ENCODE measurements at regions not wholly inside any gene's neighbourhood (a gene's known extent, or its start where the extent isn't known, plus 50 kb on each side); places are given as distances from the start of the nearest gene placed in this dataset.

- Histone ChIP-seq H3K9me3 (replicated peaks in 1 of 11) (peaks cover 0 to 16% (median 3%) of the 10 kb centered on the region in 11 experiments; a peak in 7 of 22 replicates), H4K20me1 (no peaks in the 10 kb centered on the region), H3K4me2 (peak overlapping the region; percentile 70 to 92 (median 84)), H3K27me3 (peaks cover 0 to 35% (median 0%) of the 10 kb centered on the region in 11 experiments; a peak in 4 of 22 replicates), H3K9ac (peak overlapping the region in 4 of 11 experiments; percentile 1 to 37 (median 6); a peak in 5 of 22 replicates), H3K36me3 (no peaks in the 10 kb centered on the region), H3K4me1 (peaks cover 43 to 78% (median 57%) of the 10 kb centered on the region in 10 experiments), H3K4me3 (peak overlapping the region in 4 of 10 experiments; percentile 1 to 27 (median 14); a peak in 4 of 20 replicates), H3K27ac (peak overlapping the region in 10 of 11 experiments; percentile 20 to 78 (median 70); a peak in 18 of 22 replicates)
- no peak for TF ChIP-seq Cebpa-rat (IDR thresholded peaks at IDR 0.05)
Measured at GRCh38 chr7:16933296-16934279, 51.8 kb upstream of the AGR3 start.

- H3K36me3 ChIP-seq = no peaks in the 10 kb centered on the region
- no peaks in the 10 kb centered on the region for H4K20me1 ChIP-seq
- peak overlapping the region in 7 of 11 experiments; percentile 8 to 61 (median 49); a peak in 11 of 22 replicates for H3K27ac ChIP-seq
- peaks cover 31 to 72% (median 51%) of the 10 kb centered on the region in 10 experiments for H3K4me1 ChIP-seq
- H3K9me3 ChIP-seq (replicated peaks in 1 of 11) = peaks cover 0 to 12% (median 3%) of the 10 kb centered on the region in 11 experiments; a peak in 7 of 22 replicates
- peak overlapping the region; percentile 70 to 92 (median 84) for H3K4me2 ChIP-seq
- peaks cover 0 to 34% (median 0%) of the 10 kb centered on the region in 11 experiments; a peak in 4 of 22 replicates for H3K27me3 ChIP-seq
- no peak for TF ChIP-seq Cebpa-rat (IDR thresholded peaks at IDR 0.05)
- H3K9ac ChIP-seq = no peak overlapping the region
- no peak overlapping the region for H3K4me3 ChIP-seq
Measured at GRCh38 chr7:16934722-16935340, 53.0 kb upstream of the AGR3 start.

- H3K4me1 ChIP-seq = peaks cover 26 to 66% (median 46%) of the 10 kb centered on the region in 10 experiments
- no peaks in the 10 kb centered on the region for H3K36me3 ChIP-seq
- TF ChIP-seq Cebpa-rat (IDR thresholded peaks at IDR 0.05) = no peak
- H4K20me1 ChIP-seq = no peaks in the 10 kb centered on the region
- H3K9me3 ChIP-seq (replicated peaks in 1 of 11) = peaks cover 0 to 10% (median 3%) of the 10 kb centered on the region in 11 experiments; a peak in 7 of 22 replicates
- peak overlapping the region in 6 of 11 experiments; percentile 22 to 61 (median 42); a peak in 9 of 22 replicates for H3K27ac ChIP-seq
- H3K4me3 ChIP-seq = no peak overlapping the region
- H3K27me3 ChIP-seq = peaks cover 0 to 29% (median 0%) of the 10 kb centered on the region in 11 experiments; a peak in 4 of 22 replicates
- H3K9ac ChIP-seq = no peak overlapping the region
- peak overlapping the region in 7 of 11 experiments; percentile 25 to 92 (median 74); a peak in 10 of 22 replicates for H3K4me2 ChIP-seq
Measured at GRCh38 chr7:16935341-16935735, 53.6 kb upstream of the AGR3 start.

GRCh38 chr7:16936626-16937422 is 55.0 kb upstream of the AGR3 start:
- H3K36me3 ChIP-seq = no peaks in the 10 kb centered on the region
- H4K20me1 ChIP-seq = no peaks in the 10 kb centered on the region
- no peak overlapping the region for H3K4me3 ChIP-seq
- no peak for TF ChIP-seq Cebpa-rat (IDR thresholded peaks at IDR 0.05)
- H3K27me3 ChIP-seq = peaks cover 0 to 22% (median 0%) of the 10 kb centered on the region in 11 experiments; a peak in 4 of 22 replicates
- H3K27ac ChIP-seq = no peak overlapping the region
- 0 out of 22 replicates have a peak, but pooled peaks cover 0 to 2% (median 0%) of the 10 kb centered on the region in 11 experiments for H3K9me3 ChIP-seq (replicated peaks in 1 of 11)
- H3K4me2 ChIP-seq = no peak overlapping the region
- no peak overlapping the region for H3K9ac ChIP-seq
- H3K4me1 ChIP-seq = peaks cover 29 to 64% (median 49%) of the 10 kb centered on the region in 10 experiments

GRCh38 chr7:16939161-16939560 is 57.4 kb upstream of the AGR3 start:
- Histone ChIP-seq H3K4me2 (peak overlapping the region in 4 of 11 experiments; percentile 7 to 54 (median 22); a peak in 7 of 22 replicates), H4K20me1 (no peaks in the 10 kb centered on the region), H3K9ac (no peak overlapping the region), H3K4me3 (no peak overlapping the region), H3K9me3 (replicated peaks in 1 of 11) (peaks cover 18 to 25% (median 21%) of the 10 kb centered on the region in 11 experiments), H3K27ac (no peak overlapping the region), H3K36me3 (no peaks in the 10 kb centered on the region), H3K4me1 (peaks cover 12 to 42% (median 32%) of the 10 kb centered on the region in 10 experiments), H3K27me3 (peaks cover 0 to 14% (median 0%) of the 10 kb centered on the region in 11 experiments; a peak in 4 of 22 replicates)
- no peak for TF ChIP-seq Cebpa-rat (IDR thresholded peaks at IDR 0.05)

- Histone ChIP-seq H3K4me2 (peak overlapping the region in 10 of 11 experiments; percentile 18 to 42 (median 32); a peak in 14 of 22 replicates), H4K20me1 (no peaks in the 10 kb centered on the region), H3K9me3 (replicated peaks in 1 of 11) (peaks cover 18 to 28% (median 23%) of the 10 kb centered on the region in 11 experiments), H3K27ac (peak overlapping the region in 2 of 11 experiments; percentile 21 to 55; a peak in 3 of 22 replicates), H3K27me3 (peaks cover 0 to 14% (median 0%) of the 10 kb centered on the region in 11 experiments; a peak in 4 of 22 replicates), H3K4me1 (peaks cover 4 to 38% (median 21%) of the 10 kb centered on the region in 10 experiments; a peak in 16 of 20 replicates), H3K36me3 (no peaks in the 10 kb centered on the region), H3K9ac (no peak overlapping the region), H3K4me3 (no peak overlapping the region)
- no peak for TF ChIP-seq Cebpa-rat (IDR thresholded peaks at IDR 0.05)
Measured at GRCh38 chr7:16940776-16941175, 59.0 kb upstream of the AGR3 start.

GRCh38 chr7:16942929-16943509 is 61.2 kb upstream of the AGR3 start:
- Histone ChIP-seq H3K27ac (no peak overlapping the region), H3K4me1 (peaks cover 4 to 31% (median 18%) of the 10 kb centered on the region in 10 experiments; a peak in 13 of 20 replicates), H3K4me2 (no peak overlapping the region), H4K20me1 (no peaks in the 10 kb centered on the region), H3K36me3 (peaks cover 0 to under 1% (median 0%) of the 10 kb centered on the region in 11 experiments; a peak in 1 of 22 replicates), H3K4me3 (no peak overlapping the region), H3K27me3 (0 out of 22 replicates have a peak, but pooled peaks cover 0 to under 1% (median 0%) of the 10 kb centered on the region in 11 experiments), H3K9ac (no peak overlapping the region), H3K9me3 (replicated peaks in 1 of 11) (peaks cover 30 to 39% (median 35%) of the 10 kb centered on the region in 11 experiments)
- no peak for TF ChIP-seq Cebpa-rat (IDR thresholded peaks at IDR 0.05)

Data from BLaER1 treated with 17β-estradiol and CSF1 and Interleukin-3, amounts not matched to agents 10 nM and 100 nM (cell line).